PC-9 (cell line): ENCODE measurements at regions not wholly inside any gene's neighbourhood (a gene's known extent, or its start where the extent isn't known, plus 50 kb on each side); places are given as distances from the start of the nearest gene placed in this dataset.

Experiments
- BruUV-seq: library from RNA; stranded (reverse); fragments of 400-500 nt; replicated peaks from 2 replicates; lab custom pipeline; 2021; lab: Mats Ljungman, UMichigan
- CTCF ChIA-PET: fragments of 300-600 bp; sonication (Branson Sonifier 250); formaldehyde crosslinking; loops from one replicate; lab custom pipeline; 2022; ENCODE audit warnings: antibody characterized with exemption; lab: Charles Lee
- POLR2A ChIA-PET: fragments of 300-600 bp; sonication (Branson Sonifier 250); formaldehyde crosslinking; loops from one replicate; lab custom pipeline; 2022; ENCODE audit warnings: antibody characterized with exemption; ENCODE audit not compliant: unreplicated experiment; lab: Charles Lee
- DNase-seq, 2 experiments: peaks; one replicate each; pipeline versions ENCODE4 v3.0.0 to v3.0.0-alpha.2; 2015 to 2022; ENCODE audit warnings: mixed read lengths in 1 of 2
- H2AFZ ChIP-seq: fragments of 200-600 bp; sonication (generic); 2 replicates; pipeline ENCODE4 v1.8.1; 2017; ENCODE audit warnings: antibody characterized with exemption
- H3F3A ChIP-seq: fragments of 200-600 bp; sonication (generic); 2 replicates; pipeline ENCODE4 v1.8.1; 2017; ENCODE audit warnings: antibody characterized with exemption, mild to moderate bottlenecking, low read depth; ENCODE audit not compliant: insufficient read depth
- H3K27ac ChIP-seq: fragments of 200-600 bp; sonication (generic); 2 replicates; pipeline ENCODE4 v1.6.1; 2016; ENCODE audit warnings: mixed run types
- H3K27me3 ChIP-seq: fragments of 200-600 bp; sonication (generic); 2 replicates; pipeline ENCODE4 v1.6.1; 2016; ENCODE audit warnings: low read depth, mixed run types; ENCODE audit not compliant: insufficient read depth
- H3K36me3 ChIP-seq: fragments of 200-600 bp; sonication (generic); 2 replicates; pipeline ENCODE4 v1.6.1; 2016; ENCODE audit warnings: low read depth, mixed run types
- H3K4me1 ChIP-seq: fragments of 200-600 bp; sonication (generic); replicated peaks from 2 replicates; pipeline ENCODE4 v1.6.1; 2016; ENCODE audit warnings: mixed run types; ENCODE audit not compliant: insufficient read depth
- H3K4me2 ChIP-seq: fragments of 200-600 bp; sonication (generic); 2 replicates; pipeline ENCODE4 v1.6.1; 2017; ENCODE audit warnings: mixed run types
- H3K4me3 ChIP-seq: fragments of 200-600 bp; sonication (generic); 2 replicates; pipeline ENCODE4 v1.6.1; 2016; ENCODE audit warnings: mixed run types
- H3K79me2 ChIP-seq: fragments of 200-600 bp; sonication (generic); 2 replicates; pipeline ENCODE4 v1.6.1; 2017; ENCODE audit warnings: low read depth, mixed run types
- H3K9me2 ChIP-seq: fragments of 200-600 bp; sonication (generic); 2 replicates; pipeline ENCODE4 v1.8.1; 2017; ENCODE audit warnings: mild to moderate bottlenecking; ENCODE audit not compliant: insufficient read depth
- H3K9me3 ChIP-seq: fragments of 200-600 bp; sonication (generic); 2 replicates; pipeline ENCODE4 v1.8.1; 2016; ENCODE audit warnings: low read depth; ENCODE audit not compliant: insufficient read depth
- H4K20me1 ChIP-seq: fragments of 200-600 bp; sonication (generic); 2 replicates; pipeline ENCODE4 v1.8.1; 2017; ENCODE audit not compliant: insufficient read depth
- CTCF ChIP-seq: fragments of 200-600 bp; sonication (generic); conservative IDR thresholded peaks from 2 replicates; pipeline ENCODE4 v1.6.1; 2017; ENCODE audit warnings: mixed run types, antibody characterized with exemption, mild to moderate bottlenecking, moderate library complexity
- EZH2 ChIP-seq: fragments of 200-600 bp; sonication (generic); IDR thresholded peaks from 2 replicates; pipeline ENCODE4 v1.8.0; 2017; ENCODE audit warnings: antibody characterized with exemption, low read depth
- intact Hi-C: fragments of 100-400 bp; cut with micrococcal nuclease; formaldehyde crosslinking; loops from one replicate; pipeline ENCODE4 v1.10.0; 2022; ENCODE audit not compliant: unreplicated experiment

DNA sequence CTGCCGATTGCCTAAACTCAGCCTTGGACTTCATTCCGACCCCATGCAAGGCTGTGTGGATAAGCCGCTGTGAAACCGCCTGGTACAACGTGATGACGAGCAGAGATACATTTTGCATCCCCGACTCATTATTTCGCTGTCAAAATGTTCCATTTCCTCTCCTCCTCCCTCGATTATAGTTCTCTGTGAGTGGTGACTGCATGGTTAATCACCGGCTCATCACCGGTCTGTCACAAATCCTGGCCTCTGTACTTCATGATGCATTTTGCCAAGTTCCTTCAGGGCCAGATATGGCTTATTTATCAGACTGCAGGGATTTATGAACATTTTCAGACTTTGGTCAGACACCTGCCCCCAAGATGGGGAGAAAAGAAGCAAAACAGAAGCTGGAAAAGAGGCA, 461.6 kb upstream of the DPP6 start:
- Histone ChIP-seq H4K20me1 (no peaks in the 10 kb centered on the region; the same call in 1 of the 2 replicates), H3K4me2 (no peak overlapping the region), H3K9me3 (no peaks in the 10 kb centered on the region), H3F3A (no peaks in the 10 kb centered on the region), H3K36me3 (no peaks in the 10 kb centered on the region), H3K4me3 (no peak overlapping the region), H3K27ac (no peak overlapping the region), H3K9me2 (no peaks in the 10 kb centered on the region), H2AFZ (no peak overlapping the region), H3K27me3 (peaks cover 52% of the 10 kb centered on the region), H3K4me1 (no peaks in the 10 kb centered on the region), H3K79me2 (no peaks in the 10 kb centered on the region)
- no peak for DNase-seq
- ChIA-PET POLR2A (no interaction called here), CTCF (no interaction called here)
- no peak for TF ChIP-seq CTCF
- peak; percentile 66; the same call in 1 of the 2 replicates for TF ChIP-seq EZH2
- intact Hi-C loops, result no loop called here
- no TSS peak for BruUV-seq

DNA sequence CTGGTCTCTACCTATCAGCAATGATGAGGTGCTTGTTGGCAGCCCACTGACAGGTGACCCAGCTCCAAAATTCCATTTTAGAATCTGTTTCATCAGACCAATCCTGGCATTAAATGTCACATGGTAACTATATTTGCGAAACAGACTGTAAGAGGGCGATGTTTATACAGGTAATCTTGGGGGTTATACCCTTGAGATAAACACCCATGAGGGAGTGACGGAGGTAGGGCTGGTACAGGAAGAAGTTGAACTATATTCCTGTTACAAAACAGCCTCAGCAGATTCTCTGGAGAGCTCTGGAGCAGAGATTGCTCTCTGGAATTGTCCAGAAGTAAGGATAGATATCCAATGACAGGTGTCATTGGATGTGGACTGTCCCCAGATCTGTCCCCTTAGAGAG, 444.8 kb upstream of the DPP6 start:
- DNase-seq, result no peak
- H3K9me3 ChIP-seq, result no peaks in the 10 kb centered on the region
- no peak overlapping the region for H3K4me2 ChIP-seq
- H3K4me3 ChIP-seq, result no peak overlapping the region
- no peaks in the 10 kb centered on the region for H3K79me2 ChIP-seq
- H3K27me3 ChIP-seq, result no peaks in the 10 kb centered on the region
- no peaks in the 10 kb centered on the region for H3F3A ChIP-seq
- TF ChIP-seq CTCF (no peak), EZH2 (no peak)
- ChIA-PET CTCF (no interaction called here), POLR2A (no interaction called here)
- H3K4me1 ChIP-seq, result no peaks in the 10 kb centered on the region
- no peak overlapping the region for H3K27ac ChIP-seq
- intact Hi-C loops, result no loop called here
- H2AFZ ChIP-seq, result no peak overlapping the region
- H4K20me1 ChIP-seq, result 0 out of 2 replicates have a peak, but pooled peaks cover 3% of the 10 kb centered on the region
- no TSS peak for BruUV-seq
- no peaks in the 10 kb centered on the region for H3K36me3 ChIP-seq
- H3K9me2 ChIP-seq, result no peaks in the 10 kb centered on the region

DNA sequence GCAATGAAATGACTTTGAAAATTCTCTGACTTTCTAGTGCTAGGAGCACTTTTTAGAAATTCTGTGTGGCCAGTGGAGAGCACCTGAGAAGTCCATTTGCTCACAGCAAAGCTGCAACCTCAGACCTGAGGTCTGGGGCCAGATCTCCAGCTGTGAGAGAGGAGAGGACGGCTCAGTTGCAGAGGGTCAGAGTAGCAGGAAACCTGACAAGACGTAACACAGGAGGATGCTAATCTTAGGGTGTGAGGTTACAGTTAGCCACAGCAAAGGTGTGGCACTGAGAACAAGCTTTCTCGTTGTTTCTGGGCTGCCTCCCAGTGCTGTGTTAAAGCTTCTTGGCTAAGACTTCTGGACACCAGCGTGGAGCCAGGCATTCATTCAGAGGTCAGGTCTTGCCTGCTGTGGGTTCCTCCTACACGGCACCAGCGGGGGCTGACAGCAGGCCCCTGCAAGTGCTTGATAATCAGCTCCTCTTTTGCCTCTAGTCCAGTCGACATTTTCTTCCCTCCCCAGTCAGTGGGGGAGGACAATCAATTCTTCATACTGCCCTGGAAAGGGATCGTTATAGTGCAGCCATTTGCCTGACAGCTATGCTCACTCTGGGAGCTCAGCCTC, 435.4 kb upstream of the DPP6 start:
- Histone ChIP-seq H3F3A (no peaks in the 10 kb centered on the region), H3K27ac (no peak overlapping the region), H3K27me3 (no peaks in the 10 kb centered on the region), H4K20me1 (no peaks in the 10 kb centered on the region), H3K9me2 (no peaks in the 10 kb centered on the region), H3K4me2 (no peak overlapping the region), H3K79me2 (no peaks in the 10 kb centered on the region), H2AFZ (no peak overlapping the region), H3K36me3 (no peaks in the 10 kb centered on the region), H3K4me3 (no peak overlapping the region), H3K4me1 (no peaks in the 10 kb centered on the region), H3K9me3 (no peaks in the 10 kb centered on the region)
- TF ChIP-seq CTCF (no peak), EZH2 (no peak)
- no TSS peak for BruUV-seq
- ChIA-PET POLR2A (no interaction called here), CTCF (no interaction called here)
- intact Hi-C loops, result no loop called here
- no peak for DNase-seq
